Natural killer cell (primary cell): ENCODE measurements at regions not wholly inside any gene's neighbourhood (a gene's known extent, or its start where the extent isn't known, plus 50 kb on each side); places are given as distances from the start of the nearest gene placed in this dataset.

Source experiments
- ATAC-seq, 3 donors: fragments of 150-1000 bp in 2 of 3; fragments of 200-7000 bp in 1 of 3; cut with Tn5 transposase; 1 replicate in 1 of 3; 2 replicates in 2 of 3; pipeline ENCODE4 v1.10.0; 2021; ENCODE audit warnings: mild to moderate bottlenecking in 2 of 3, moderate library complexity in 2 of 3
- DNase-seq, 2 donors: peaks; one replicate each; pipeline versions ENCODE4 v3.0.0 to v3.0.0-alpha.2; 2013 to 2021; ENCODE audit warnings: mixed read lengths in 1 of 2
- H3K27ac ChIP-seq: one replicate; pipeline ENCODE4 v1.5.1; 2013; ENCODE audit warnings: mild to moderate bottlenecking, low read length
- H3K27me3 ChIP-seq: one replicate; pipeline ENCODE4 v1.6.1; 2013; ENCODE audit warnings: low read length; ENCODE audit not compliant: control insufficient read depth, insufficient read depth
- H3K36me3 ChIP-seq: one replicate; pipeline ENCODE4 v1.6.1; 2013; ENCODE audit warnings: low read length; ENCODE audit not compliant: control insufficient read depth, insufficient read depth
- H3K4me1 ChIP-seq: one replicate; pipeline ENCODE4 v1.6.1; 2013; ENCODE audit warnings: low read length; ENCODE audit not compliant: control insufficient read depth, insufficient read depth
- H3K4me3 ChIP-seq: one replicate; pipeline ENCODE4 v1.5.1; 2013; ENCODE audit warnings: low read length
- H3K9me3 ChIP-seq: one replicate; pipeline ENCODE4 v1.6.1; 2013; ENCODE audit warnings: low read length; ENCODE audit not compliant: control insufficient read depth, insufficient read depth
- H3K27ac Mint-ChIP-seq, 2 donors: one replicate each; pipeline ENCODE4 v1.8.0; 2022; ENCODE audit warnings: mild to moderate bottlenecking in 2 of 2, mixed read lengths in 2 of 2, moderate library complexity in 1 of 2
- H3K27me3 Mint-ChIP-seq, 2 donors: one replicate each; pipeline ENCODE4 v1.8.0; 2022; ENCODE audit warnings: low read depth in 2 of 2, mixed read lengths in 2 of 2
- H3K36me3 Mint-ChIP-seq: one replicate; pipeline ENCODE4 v1.8.0; 2022; ENCODE audit warnings: mixed read lengths
- H3K4me1 Mint-ChIP-seq, 2 donors: one replicate each; pipeline ENCODE4 v1.8.0; 2022; ENCODE audit warnings: mixed read lengths in 2 of 2
- H3K4me3 Mint-ChIP-seq: one replicate; pipeline ENCODE4 v1.8.0; 2022; ENCODE audit warnings: mild to moderate bottlenecking, moderate library complexity, mixed read lengths
- H3K9me3 Mint-ChIP-seq, 2 donors: one replicate each; pipeline ENCODE4 v1.8.0; 2022; ENCODE audit warnings: mixed read lengths in 2 of 2
- CTCF ChIP-seq: fragments of 200-600 bp; IDR thresholded peaks from one replicate; pipeline ENCODE4 v1.8.0; 2022; ENCODE audit warnings: antibody characterized with exemption
- WGBS: methylation state at CpG from one replicate; pipeline ENCODE4 v1.1.7; 2013; ENCODE audit warnings: missing lambda C conversion rate; ENCODE audit not compliant: insufficient coverage; 5-methylcytosine and 5-hydroxymethylcytosine counted together
- intact Hi-C: fragments of 100-400 bp; cut with micrococcal nuclease; formaldehyde crosslinking; loops from one replicate; pipeline ENCODE4 v1.14.2; 2022

GRCh38 chr4:161225327-161225726 is 938.5 kb downstream of the FSTL5 start:
- intact Hi-C loops: no loop called here
- Histone ChIP-seq H3K9me3 (peaks cover 4% of the 10 kb centered on the region), H3K4me1 (no peaks in the 10 kb centered on the region), H3K4me3 (no peak overlapping the region), H3K36me3 (no peaks in the 10 kb centered on the region), H3K27me3 (no peaks in the 10 kb centered on the region), H3K27ac (no peak overlapping the region)
- Mint-ChIP-seq H3K27ac (no peak overlapping the region), H3K4me3 (no peak overlapping the region), H3K4me1 (no peaks in the 10 kb centered on the region), H3K27me3 (no peaks in the 10 kb centered on the region), H3K9me3 (peaks cover 14 to 24% of the 10 kb centered on the region in 2 donors), H3K36me3 (peaks cover 16% of the 10 kb centered on the region)
- DNase-seq (no peak), ATAC-seq (no peak)
- no peak for TF ChIP-seq CTCF

GRCh38 chr4:161222889-161223288 is 940.9 kb downstream of the FSTL5 start:
- DNase-seq: no peak
- Mint-ChIP-seq H3K36me3 (peaks cover 19% of the 10 kb centered on the region), H3K4me3 (no peak overlapping the region), H3K27ac (no peak overlapping the region), H3K9me3 (peaks cover 14 to 27% of the 10 kb centered on the region in 2 donors), H3K27me3 (no peaks in the 10 kb centered on the region), H3K4me1 (no peaks in the 10 kb centered on the region)
- no peak for TF ChIP-seq CTCF
- no peak overlapping the region for H3K4me3 ChIP-seq
- no peaks in the 10 kb centered on the region for H3K27me3 ChIP-seq
- 90% methylated on average over 1 of the region's 2 CpGs for WGBS
- H3K36me3 ChIP-seq: no peaks in the 10 kb centered on the region
- H3K27ac ChIP-seq: no peak overlapping the region
- intact Hi-C loops: no loop called here
- no peaks in the 10 kb centered on the region for H3K4me1 ChIP-seq
- ATAC-seq: no peak
- H3K9me3 ChIP-seq: peaks cover 8% of the 10 kb centered on the region

- Mint-ChIP-seq H3K4me3 (no peak overlapping the region), H3K9me3 (peaks cover 19 to 20% of the 10 kb centered on the region in 2 donors), H3K4me1 (no peaks in the 10 kb centered on the region), H3K27ac (no peak overlapping the region), H3K36me3 (peaks cover 8% of the 10 kb centered on the region), H3K27me3 (no peaks in the 10 kb centered on the region)
- H3K4me3 ChIP-seq: no peak overlapping the region
- H3K36me3 ChIP-seq: no peaks in the 10 kb centered on the region
- ATAC-seq: no peak
- intact Hi-C loops: no loop called here
- H3K27ac ChIP-seq: no peak overlapping the region
- no peak for TF ChIP-seq CTCF
- no peak for DNase-seq
- no peaks in the 10 kb centered on the region for H3K27me3 ChIP-seq
- peaks cover 5% of the 10 kb centered on the region for H3K9me3 ChIP-seq
- H3K4me1 ChIP-seq: no peaks in the 10 kb centered on the region
- 46% methylated on average over 1 of the region's 1 CpG for WGBS
These were observed 955.2 kb downstream of the FSTL5 start for GRCh38 chr4:161208564-161208963.

GRCh38 chr4:161206528-161207080 is 957.2 kb downstream of the FSTL5 start:
- no peaks in the 10 kb centered on the region for H3K4me1 ChIP-seq
- no peak for TF ChIP-seq CTCF
- H3K27me3 Mint-ChIP-seq: no peaks in the 10 kb centered on the region
- no peaks in the 10 kb centered on the region for H3K27me3 ChIP-seq
- no peak overlapping the region for H3K4me3 Mint-ChIP-seq
- DNase-seq (no peak), ATAC-seq (no peak)
- H3K27ac ChIP-seq: no peak overlapping the region
- H3K36me3 Mint-ChIP-seq: no peaks in the 10 kb centered on the region
- peaks cover 10 to 12% of the 10 kb centered on the region in 2 donors for H3K9me3 Mint-ChIP-seq
- intact Hi-C loops: no loop called here
- no peak overlapping the region for H3K4me3 ChIP-seq
- no peak overlapping the region for H3K27ac Mint-ChIP-seq
- H3K36me3 ChIP-seq: no peaks in the 10 kb centered on the region
- H3K4me1 Mint-ChIP-seq: no peaks in the 10 kb centered on the region
- H3K9me3 ChIP-seq: peaks cover 8% of the 10 kb centered on the region
- 82% methylated on average over 2 of the region's 2 CpGs for WGBS
